ENCODE measurements at regions not wholly inside any gene's neighbourhood (a gene's known extent, or its start where the extent isn't known, plus 50 kb on each side); places are given as distances from the start of the nearest gene placed in this dataset.

DNA sequence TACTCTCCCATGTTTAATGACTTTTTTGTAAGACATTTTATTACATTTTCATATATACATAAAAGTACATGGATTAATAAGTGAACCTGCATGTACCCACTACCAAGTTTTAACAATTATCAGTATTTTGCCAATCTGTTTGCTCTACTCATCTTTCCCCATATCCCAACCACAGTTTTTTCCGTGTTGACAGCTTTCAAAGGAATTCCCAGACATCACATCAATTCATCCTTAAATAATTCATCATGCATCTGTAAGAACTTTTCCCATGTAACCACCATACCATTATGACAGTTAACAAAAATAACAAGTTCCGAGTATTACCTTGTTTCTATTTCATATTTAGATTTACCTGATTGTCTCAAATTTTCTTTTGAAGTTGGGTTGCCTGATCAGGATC is 436.7 kb downstream of the PDCD6IP start:
- Histone ChIP-seq H3K4me3 (no peak overlapping the region), H3K27me3 (no peaks in the 10 kb centered on the region), H3K27ac (no peak overlapping the region), H3K36me3 (no peaks in the 10 kb centered on the region), H3K9me3 (no peaks in the 10 kb centered on the region), H3K4me1 (no peaks in the 10 kb centered on the region)
- TF ChIP-seq, protein P1, sequence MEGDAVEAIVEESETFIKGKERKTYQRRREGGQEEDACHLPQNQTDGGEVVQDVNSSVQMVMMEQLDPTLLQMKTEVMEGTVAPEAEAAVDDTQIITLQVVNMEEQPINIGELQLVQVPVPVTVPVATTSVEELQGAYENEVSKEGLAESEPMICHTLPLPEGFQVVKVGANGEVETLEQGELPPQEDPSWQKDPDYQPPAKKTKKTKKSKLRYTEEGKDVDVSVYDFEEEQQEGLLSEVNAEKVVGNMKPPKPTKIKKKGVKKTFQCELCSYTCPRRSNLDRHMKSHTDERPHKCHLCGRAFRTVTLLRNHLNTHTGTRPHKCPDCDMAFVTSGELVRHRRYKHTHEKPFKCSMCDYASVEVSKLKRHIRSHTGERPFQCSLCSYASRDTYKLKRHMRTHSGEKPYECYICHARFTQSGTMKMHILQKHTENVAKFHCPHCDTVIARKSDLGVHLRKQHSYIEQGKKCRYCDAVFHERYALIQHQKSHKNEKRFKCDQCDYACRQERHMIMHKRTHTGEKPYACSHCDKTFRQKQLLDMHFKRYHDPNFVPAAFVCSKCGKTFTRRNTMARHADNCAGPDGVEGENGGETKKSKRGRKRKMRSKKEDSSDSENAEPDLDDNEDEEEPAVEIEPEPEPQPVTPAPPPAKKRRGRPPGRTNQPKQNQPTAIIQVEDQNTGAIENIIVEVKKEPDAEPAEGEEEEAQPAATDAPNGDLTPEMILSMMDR (IDR thresholded peaks at IDR 0.05) = no peak
- WGBS, 2 donors = 71 to 80% methylated on average over 2 of the region's 2 CpGs
- intact Hi-C loops (cut with DNase I) = no loop called here
- DNase-seq = no peak
- no peak for ATAC-seq

DNA sequence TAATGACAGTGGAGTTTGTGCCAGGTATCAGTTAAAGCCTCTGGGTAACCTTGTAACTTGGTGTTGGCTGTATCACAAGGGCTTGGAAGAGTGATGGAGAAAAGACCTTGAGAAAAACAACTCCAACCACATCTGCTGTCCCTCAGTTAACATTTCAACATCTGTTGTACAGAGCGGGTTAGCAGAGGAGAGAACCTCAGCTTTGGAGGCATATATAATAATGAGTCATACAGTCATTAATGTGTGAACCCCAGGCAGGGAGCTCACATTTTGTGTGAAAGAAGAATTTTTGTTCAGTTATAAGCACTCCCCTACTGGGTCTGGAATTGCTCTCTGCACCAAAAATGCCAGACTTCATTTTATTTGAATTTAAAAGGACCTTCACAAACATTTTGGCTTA is 439.5 kb downstream of the PDCD6IP start:
- intact Hi-C loops (cut with DNase I) = no loop called here
- WGBS, 2 donors = 44 to 81% methylated on average over 1 of the region's 1 CpG

DNA sequence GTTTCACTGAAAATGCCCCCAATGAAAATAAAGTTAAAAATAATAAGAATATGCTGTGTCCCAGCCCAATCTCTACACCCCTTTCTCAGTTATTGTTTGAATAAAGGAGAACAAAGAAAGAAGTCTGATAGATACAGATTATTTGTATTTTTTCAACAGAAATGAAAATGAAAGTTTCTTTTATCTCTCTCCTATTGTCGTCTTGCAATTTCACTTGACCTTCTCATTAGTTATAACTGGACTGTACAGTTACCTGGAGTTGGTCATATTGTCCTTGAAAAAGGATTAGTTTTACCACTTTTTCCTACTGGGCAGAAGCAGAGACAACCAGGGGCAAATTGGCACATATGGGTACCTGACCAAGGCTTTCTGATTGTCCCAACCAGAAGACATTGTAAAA is 440.0 kb downstream of the PDCD6IP start:
- H3K36me3 ChIP-seq = no peaks in the 10 kb centered on the region
- 76 to 84% methylated on average over 1 of the region's 1 CpG for whole genome bisulfite sequencing, 2 donors
- DNase-seq = no peak
- H3K4me3 ChIP-seq = no peak overlapping the region
- H3K27me3 ChIP-seq = no peaks in the 10 kb centered on the region
- H3K27ac ChIP-seq = no peak overlapping the region
- TF ChIP-seq, protein P1 (IDR thresholded peaks at IDR 0.05) = no peak
- no peaks in the 10 kb centered on the region for H3K4me1 ChIP-seq
- intact Hi-C loops (cut with DNase I) = no loop called here
- ATAC-seq = no peak
- H3K9me3 ChIP-seq = no peaks in the 10 kb centered on the region

More for the DNA sequence above, 439.5 kb downstream of the PDCD6IP start:
- H3K4me3 ChIP-seq = no peak overlapping the region
- H3K36me3 ChIP-seq = no peaks in the 10 kb centered on the region
- H3K27ac ChIP-seq = no peak overlapping the region
- no peaks in the 10 kb centered on the region for H3K4me1 ChIP-seq
- TF ChIP-seq, protein P1 (IDR thresholded peaks at IDR 0.05) = no peak
- ATAC-seq (no peak), DNase-seq (no peak)
- no peaks in the 10 kb centered on the region for H3K9me3 ChIP-seq
- no peaks in the 10 kb centered on the region for H3K27me3 ChIP-seq

DNA sequence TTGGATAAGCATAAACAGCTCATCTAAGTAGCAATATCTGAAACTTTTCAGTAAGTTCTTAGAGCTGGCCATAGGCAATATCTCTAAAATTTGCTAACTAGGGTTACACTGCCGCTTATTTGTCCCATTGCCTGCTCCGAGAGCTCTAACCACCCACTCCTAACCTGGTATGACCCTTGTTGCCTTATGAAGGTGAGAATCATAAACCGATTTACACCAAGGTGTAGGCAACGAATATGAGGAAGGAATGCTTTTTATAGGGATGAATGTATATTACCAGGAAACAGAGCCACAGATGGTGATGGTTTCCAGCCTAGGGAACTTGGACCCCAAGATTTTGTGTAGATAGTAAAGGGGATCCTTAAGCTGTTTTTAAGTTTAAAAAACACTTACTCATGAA is 440.9 kb downstream of the PDCD6IP start:
- Histone ChIP-seq H3K4me3 (no peak overlapping the region), H3K4me1 (no peaks in the 10 kb centered on the region), H3K27me3 (no peaks in the 10 kb centered on the region), H3K27ac (no peak overlapping the region), H3K36me3 (no peaks in the 10 kb centered on the region), H3K9me3 (no peaks in the 10 kb centered on the region)
- TF ChIP-seq, protein P1 (IDR thresholded peaks at IDR 0.05) = no peak
- ATAC-seq (no peak), DNase-seq (no peak)
- 92 to 93% methylated on average over 4 of the region's 4 CpGs for WGBS, 2 donors
- intact Hi-C loops (cut with DNase I) = no loop called here

DNA sequence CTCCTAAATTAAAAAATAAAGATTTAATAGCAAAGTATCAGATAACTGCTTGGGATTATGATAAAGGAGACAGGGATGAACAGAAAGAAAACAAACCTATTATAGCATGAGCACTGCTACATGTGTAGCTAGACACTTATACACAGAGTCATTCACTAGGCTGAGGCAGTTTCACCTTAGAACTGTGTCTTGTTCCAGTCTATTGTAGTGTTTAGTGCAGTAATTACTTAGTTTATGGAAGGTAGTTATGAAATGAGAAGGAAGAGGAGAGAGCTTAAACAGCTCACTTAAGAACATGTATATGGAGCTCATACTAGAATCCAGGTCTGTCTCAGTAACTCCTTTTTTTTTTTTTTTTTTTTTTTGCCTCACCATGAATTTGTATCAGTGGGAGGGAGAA is 441.4 kb downstream of the PDCD6IP start:
- Histone ChIP-seq H3K27ac (no peak overlapping the region), H3K27me3 (no peaks in the 10 kb centered on the region), H3K4me1 (no peaks in the 10 kb centered on the region), H3K4me3 (no peak overlapping the region), H3K36me3 (no peaks in the 10 kb centered on the region), H3K9me3 (no peaks in the 10 kb centered on the region)
- DNase-seq (no peak), ATAC-seq (no peak)
- TF ChIP-seq, protein P1 (IDR thresholded peaks at IDR 0.05) = no peak
- intact Hi-C loops (cut with DNase I) = no loop called here

Data from heart right ventricle (tissue), 16 donors.